GM21360 (cell line): ENCODE measurements at regions not wholly inside any gene's neighbourhood (a gene's known extent, or its start where the extent isn't known, plus 50 kb on each side); places are given as distances from the start of the nearest gene placed in this dataset.

Experiments used
- ATAC-seq: cut with Tn5 transposase; IDR thresholded peaks from one replicate; pipeline ENCODE4 v1.9.1; 2021; ENCODE audit warnings: mild to moderate bottlenecking, moderate library complexity; ENCODE audit not compliant: unreplicated experiment

- ATAC-seq, result no peak
Measured at GRCh38 chr14:85474431-85474830, 55.5 kb upstream of the FLRT2 start.

GRCh38 chr14:85475113-85475512, 54.8 kb upstream of the FLRT2 start:
- ATAC-seq, result no peak

DNA sequence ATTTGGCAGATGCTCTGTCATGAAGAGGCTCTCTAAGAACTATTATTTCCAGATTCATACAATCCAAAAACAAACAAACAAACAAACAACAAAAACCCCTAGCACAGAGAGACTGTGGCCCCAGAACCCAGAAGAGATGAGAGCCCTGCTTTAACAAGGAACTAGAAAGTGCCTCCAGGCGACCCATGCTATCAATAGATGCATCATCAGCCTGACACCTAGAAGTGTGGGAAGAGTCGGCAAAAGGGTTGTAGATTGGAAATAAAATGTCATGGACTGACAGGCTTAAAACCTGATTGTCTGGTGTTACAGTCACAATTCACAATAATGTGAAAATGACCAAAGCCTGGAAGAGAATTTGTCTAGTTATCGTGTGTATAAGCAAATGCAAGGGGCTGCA, 50.6 kb upstream of the FLRT2 start:
- no peak for ATAC-seq

- no peak for ATAC-seq
Measured at GRCh38 chr14:85479771-85480170, 50.2 kb upstream of the FLRT2 start.
